ENCODE measurements at regions not wholly inside any gene's neighbourhood (a gene's known extent, or its start where the extent isn't known, plus 50 kb on each side); places are given as distances from the start of the nearest gene placed in this dataset.

DNA sequence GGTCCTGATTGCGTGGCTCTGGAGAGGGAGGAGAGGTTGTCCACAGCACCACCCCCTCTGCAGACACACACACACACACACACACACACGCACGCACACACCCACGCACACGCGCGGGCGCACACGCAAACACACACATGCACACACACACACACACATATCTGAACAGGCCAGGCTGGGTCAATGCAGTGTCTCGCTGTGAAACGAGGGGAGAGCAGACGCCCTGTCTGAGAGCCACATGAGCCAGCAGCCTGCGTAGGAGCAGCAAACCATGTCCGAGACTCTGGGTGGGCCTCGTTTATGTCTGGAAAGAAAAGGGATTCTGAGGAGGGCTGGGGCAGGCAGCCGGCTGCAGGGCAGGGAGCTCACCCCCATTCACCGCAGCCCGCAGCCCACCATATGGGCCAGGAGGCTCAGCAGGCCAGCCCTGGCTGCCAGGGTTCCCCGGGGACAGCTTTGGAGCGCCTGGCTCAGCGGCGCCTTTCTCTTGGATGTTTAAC, 93.3 kb upstream of the TNRC6C start:
- Histone ChIP-seq H3K4me1 (peaks cover 15 to 30% (median 26%) of the 10 kb centered on the region in 4 donors), H3K9me3 (no peaks in the 10 kb centered on the region), H3K27me3 (no peaks in the 10 kb centered on the region), H3K4me3 (no peak overlapping the region), H3K36me3 (no peaks in the 10 kb centered on the region), H3K27ac (replicated peaks in 1 of 4) (peak overlapping the region in 3 of 4 donors; percentile 49 to 60 (median 53))
- no peak for DNase-seq (ENCODE audit: extremely low spot score)
- TF ChIP-seq POLR2A (IDR thresholded peaks at IDR 0.05; ENCODE audit: low read depth) (no peak), POLR2AphosphoS5 (IDR thresholded peaks at IDR 0.05) (no peak), EP300 (IDR thresholded peaks at IDR 0.05) (no peak)
- TF ChIP-seq, protein P1, sequence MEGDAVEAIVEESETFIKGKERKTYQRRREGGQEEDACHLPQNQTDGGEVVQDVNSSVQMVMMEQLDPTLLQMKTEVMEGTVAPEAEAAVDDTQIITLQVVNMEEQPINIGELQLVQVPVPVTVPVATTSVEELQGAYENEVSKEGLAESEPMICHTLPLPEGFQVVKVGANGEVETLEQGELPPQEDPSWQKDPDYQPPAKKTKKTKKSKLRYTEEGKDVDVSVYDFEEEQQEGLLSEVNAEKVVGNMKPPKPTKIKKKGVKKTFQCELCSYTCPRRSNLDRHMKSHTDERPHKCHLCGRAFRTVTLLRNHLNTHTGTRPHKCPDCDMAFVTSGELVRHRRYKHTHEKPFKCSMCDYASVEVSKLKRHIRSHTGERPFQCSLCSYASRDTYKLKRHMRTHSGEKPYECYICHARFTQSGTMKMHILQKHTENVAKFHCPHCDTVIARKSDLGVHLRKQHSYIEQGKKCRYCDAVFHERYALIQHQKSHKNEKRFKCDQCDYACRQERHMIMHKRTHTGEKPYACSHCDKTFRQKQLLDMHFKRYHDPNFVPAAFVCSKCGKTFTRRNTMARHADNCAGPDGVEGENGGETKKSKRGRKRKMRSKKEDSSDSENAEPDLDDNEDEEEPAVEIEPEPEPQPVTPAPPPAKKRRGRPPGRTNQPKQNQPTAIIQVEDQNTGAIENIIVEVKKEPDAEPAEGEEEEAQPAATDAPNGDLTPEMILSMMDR (IDR thresholded peaks at IDR 0.05) = no peak
- WGBS = 77% methylated on average over 12 of the region's 22 CpGs
- intact Hi-C loops (cut with DNase I) = no loop called here

DNA sequence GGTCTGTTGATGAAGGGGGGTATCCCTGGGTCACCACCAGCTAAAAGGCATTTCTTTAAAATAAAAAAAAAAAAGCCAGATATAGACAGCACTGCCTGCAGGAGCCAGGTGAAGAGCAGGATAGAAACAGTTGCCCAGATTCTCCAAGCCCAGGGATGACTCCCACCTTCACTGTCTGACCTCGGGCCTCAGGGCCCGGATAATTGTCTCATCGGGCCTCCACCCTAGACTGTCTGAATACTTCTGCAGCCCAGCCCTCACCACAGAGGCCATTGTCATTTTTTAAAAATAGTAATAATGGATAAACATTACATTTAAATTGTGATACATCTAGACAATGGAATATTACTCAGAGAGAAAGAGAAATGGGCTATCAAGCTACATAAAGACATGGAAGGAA, 92.8 kb upstream of the TNRC6C start:
- no peak for TF ChIP-seq POLR2A (IDR thresholded peaks at IDR 0.05; ENCODE audit: low read depth)
- no peak for TF ChIP-seq EP300 (IDR thresholded peaks at IDR 0.05)
- TF ChIP-seq, protein P1 (IDR thresholded peaks at IDR 0.05) = no peak
- no peak for TF ChIP-seq POLR2AphosphoS5 (IDR thresholded peaks at IDR 0.05)
- H3K36me3 ChIP-seq = no peaks in the 10 kb centered on the region
- intact Hi-C loops (cut with DNase I) = no loop called here
- H3K27me3 ChIP-seq = no peaks in the 10 kb centered on the region
- 48% methylated on average over 3 of the region's 3 CpGs for WGBS
- H3K9me3 ChIP-seq = no peaks in the 10 kb centered on the region
- H3K4me3 ChIP-seq = no peak overlapping the region
- H3K4me1 ChIP-seq = peaks cover 15 to 30% (median 26%) of the 10 kb centered on the region in 4 donors
- H3K27ac ChIP-seq (replicated peaks in 1 of 4) = peak overlapping the region in 1 of 4 donors; percentile 60
- DNase-seq (ENCODE audit: extremely low spot score) = no peak

DNA sequence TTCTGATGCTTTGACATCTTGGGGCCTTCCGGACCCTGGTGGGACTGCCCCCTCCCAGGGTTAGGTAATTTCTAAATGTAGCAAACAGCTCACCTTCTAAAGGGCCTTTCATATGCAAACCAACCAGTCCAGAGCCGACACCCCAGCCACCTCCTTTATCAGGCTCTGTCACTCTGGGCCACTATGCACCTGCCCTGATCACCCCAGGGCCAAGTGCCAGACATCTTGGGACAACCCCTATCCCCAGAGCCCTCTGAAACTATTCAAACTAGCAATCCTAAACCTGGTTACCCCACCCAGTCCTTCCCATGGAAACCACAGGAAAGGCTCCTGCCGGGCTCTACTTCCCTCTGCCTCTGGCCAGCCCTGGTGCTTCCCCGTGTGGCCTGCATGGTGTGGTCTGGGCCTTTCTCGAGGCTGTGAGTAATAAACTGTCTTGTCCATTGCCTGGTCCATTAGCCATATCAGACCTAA, 91.2 kb upstream of the TNRC6C start:
- Histone ChIP-seq H3K4me1 (peaks cover 15 to 30% (median 26%) of the 10 kb centered on the region in 4 donors), H3K36me3 (no peaks in the 10 kb centered on the region), H3K27ac (replicated peaks in 1 of 4) (no peak overlapping the region), H3K27me3 (no peaks in the 10 kb centered on the region), H3K9me3 (no peaks in the 10 kb centered on the region), H3K4me3 (no peak overlapping the region)
- TF ChIP-seq POLR2AphosphoS5 (IDR thresholded peaks at IDR 0.05) = no peak
- no peak for TF ChIP-seq POLR2A (IDR thresholded peaks at IDR 0.05; ENCODE audit: low read depth)
- TF ChIP-seq, protein P1 (IDR thresholded peaks at IDR 0.05) = no peak
- no peak for TF ChIP-seq EP300 (IDR thresholded peaks at IDR 0.05)
- WGBS = 77% methylated on average over 5 of the region's 5 CpGs
- intact Hi-C loops (cut with DNase I) = no loop called here
- DNase-seq (ENCODE audit: extremely low spot score) = no peak

DNA sequence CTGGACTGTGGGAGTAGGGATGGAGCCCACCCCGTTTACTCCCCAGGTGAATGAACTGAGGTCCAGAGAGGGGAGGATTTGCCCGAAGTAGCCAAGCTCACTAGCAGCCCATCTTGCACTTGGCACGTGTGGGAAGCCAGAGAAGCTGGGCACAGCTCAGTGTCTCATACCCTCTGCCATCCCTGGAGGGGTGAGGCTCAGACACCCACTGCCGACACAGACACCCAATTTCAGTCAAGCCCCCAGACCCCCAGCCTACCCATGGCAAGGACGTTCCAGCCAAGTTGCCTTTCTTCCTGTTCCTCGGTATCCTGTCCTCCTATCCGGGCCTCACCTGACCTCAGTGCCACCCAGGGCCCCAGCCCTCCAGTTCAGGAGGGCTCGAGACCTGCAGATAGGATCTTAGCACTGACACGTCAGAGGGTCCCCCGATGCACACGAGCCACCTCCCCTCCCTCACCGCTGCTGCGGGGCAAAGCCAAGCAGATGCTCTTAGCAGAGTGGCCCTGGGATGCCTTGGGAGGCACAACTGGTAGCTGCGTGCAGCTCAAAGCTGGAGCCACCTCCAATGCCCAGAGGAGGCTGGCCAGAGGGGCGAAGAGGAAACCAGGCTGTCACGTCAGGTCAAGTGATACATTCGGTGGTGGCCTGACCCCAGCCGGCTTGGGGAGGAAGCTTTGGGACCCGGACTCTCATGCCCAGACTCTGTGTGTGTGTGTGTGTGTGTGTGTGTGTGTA, 90.4 kb upstream of the TNRC6C start:
- H3K9me3 ChIP-seq = no peaks in the 10 kb centered on the region
- H3K4me1 ChIP-seq = peaks cover 15 to 30% (median 26%) of the 10 kb centered on the region in 4 donors
- H3K4me3 ChIP-seq = no peak overlapping the region
- 89% methylated on average over 12 of the region's 19 CpGs for WGBS
- DNase-seq (ENCODE audit: extremely low spot score) = no peak
- no peaks in the 10 kb centered on the region for H3K27me3 ChIP-seq
- TF ChIP-seq POLR2A (IDR thresholded peaks at IDR 0.05; ENCODE audit: low read depth) (no peak), EP300 (IDR thresholded peaks at IDR 0.05) (no peak), POLR2AphosphoS5 (IDR thresholded peaks at IDR 0.05) (no peak)
- TF ChIP-seq, protein P1 (IDR thresholded peaks at IDR 0.05) = no peak
- H3K27ac ChIP-seq (replicated peaks in 1 of 4) = no peak overlapping the region
- H3K36me3 ChIP-seq = no peaks in the 10 kb centered on the region
- intact Hi-C loops (cut with DNase I) = no loop called here
